ENCODE measurements at regions not wholly inside any gene's neighbourhood (a gene's known extent, or its start where the extent isn't known, plus 50 kb on each side); places are given as distances from the start of the nearest gene placed in this dataset.

DNA sequence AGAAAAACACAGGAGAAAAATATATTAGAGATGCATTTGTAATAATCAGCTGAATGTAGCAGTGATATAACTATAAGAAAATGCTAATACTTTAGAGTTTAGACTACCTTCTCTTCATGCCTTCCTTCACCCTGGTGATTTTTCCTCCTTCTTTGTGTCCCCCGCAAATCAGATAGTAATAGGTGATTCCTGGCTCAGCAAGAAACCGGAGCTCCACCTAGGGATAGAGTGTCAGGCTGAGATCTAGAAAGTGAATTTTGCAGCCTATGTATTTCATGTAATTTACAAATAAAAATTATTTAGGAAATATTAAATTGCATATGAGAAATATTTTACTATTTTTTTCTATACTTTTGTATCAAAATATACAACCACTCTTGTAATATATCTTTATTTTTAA, 109.8 kb upstream of the ST8SIA4 start:
- TF ChIP-seq, protein P1, sequence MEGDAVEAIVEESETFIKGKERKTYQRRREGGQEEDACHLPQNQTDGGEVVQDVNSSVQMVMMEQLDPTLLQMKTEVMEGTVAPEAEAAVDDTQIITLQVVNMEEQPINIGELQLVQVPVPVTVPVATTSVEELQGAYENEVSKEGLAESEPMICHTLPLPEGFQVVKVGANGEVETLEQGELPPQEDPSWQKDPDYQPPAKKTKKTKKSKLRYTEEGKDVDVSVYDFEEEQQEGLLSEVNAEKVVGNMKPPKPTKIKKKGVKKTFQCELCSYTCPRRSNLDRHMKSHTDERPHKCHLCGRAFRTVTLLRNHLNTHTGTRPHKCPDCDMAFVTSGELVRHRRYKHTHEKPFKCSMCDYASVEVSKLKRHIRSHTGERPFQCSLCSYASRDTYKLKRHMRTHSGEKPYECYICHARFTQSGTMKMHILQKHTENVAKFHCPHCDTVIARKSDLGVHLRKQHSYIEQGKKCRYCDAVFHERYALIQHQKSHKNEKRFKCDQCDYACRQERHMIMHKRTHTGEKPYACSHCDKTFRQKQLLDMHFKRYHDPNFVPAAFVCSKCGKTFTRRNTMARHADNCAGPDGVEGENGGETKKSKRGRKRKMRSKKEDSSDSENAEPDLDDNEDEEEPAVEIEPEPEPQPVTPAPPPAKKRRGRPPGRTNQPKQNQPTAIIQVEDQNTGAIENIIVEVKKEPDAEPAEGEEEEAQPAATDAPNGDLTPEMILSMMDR (IDR thresholded peaks at IDR 0.05; ENCODE audit: extremely low read depth in 1 of 2, insufficient read depth in 1 of 2, low read depth in 1 of 2, low read length in 2 of 2), result no peak
- TF ChIP-seq POLR2A (IDR thresholded peaks at IDR 0.05; ENCODE audit: low read depth, low read length) (no peak), POLR2AphosphoS5 (IDR thresholded peaks at IDR 0.05; ENCODE audit: insufficient read depth, low read depth, low read length) (no peak), JUN (IDR thresholded peaks at IDR 0.05; ENCODE audit: borderline replicate concordance, insufficient read depth, insufficient read length, low read depth) (no peak), EZH2 (IDR thresholded peaks at IDR 0.05; ENCODE audit: borderline replicate concordance, low read depth, low read length, severe bottlenecking) (no peak), FOS (IDR thresholded peaks at IDR 0.05; ENCODE audit: borderline replicate concordance, insufficient read depth, low read length) (no peak), GATA2 (IDR thresholded peaks at IDR 0.05; ENCODE audit: insufficient read depth, insufficient read length, low read depth, low read length) (no peak)
- TF ChIP-seq, protein P2, sequence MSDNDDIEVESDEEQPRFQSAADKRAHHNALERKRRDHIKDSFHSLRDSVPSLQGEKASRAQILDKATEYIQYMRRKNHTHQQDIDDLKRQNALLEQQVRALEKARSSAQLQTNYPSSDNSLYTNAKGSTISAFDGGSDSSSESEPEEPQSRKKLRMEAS (IDR thresholded peaks at IDR 0.05; ENCODE audit: insufficient read depth, insufficient read length), result no peak
